HUES64 (cell line): ENCODE measurements at regions not wholly inside any gene's neighbourhood (a gene's known extent, or its start where the extent isn't known, plus 50 kb on each side); places are given as distances from the start of the nearest gene placed in this dataset.

ENCODE experiments used
- H3K27ac ChIP-seq: 2 replicates; pipeline ENCODE4 v1.7.0; 2013; ENCODE audit warnings: low read depth, low read length, inconsistent platforms
- H3K27me3 ChIP-seq: 2 replicates; pipeline ENCODE4 v1.6.1; 2013; ENCODE audit warnings: mild to moderate bottlenecking, low read length; ENCODE audit not compliant: insufficient read depth
- H3K36me3 ChIP-seq: 2 replicates; pipeline ENCODE4 v1.6.1; 2013; ENCODE audit warnings: mild to moderate bottlenecking, low read length; ENCODE audit not compliant: insufficient read depth
- H3K4me1 ChIP-seq: 2 replicates; pipeline ENCODE4 v1.6.1; 2013; ENCODE audit warnings: mild to moderate bottlenecking, low read length, moderate library complexity; ENCODE audit not compliant: insufficient read depth
- H3K4me3 ChIP-seq: 2 replicates; pipeline ENCODE4 v1.5.1; 2013; ENCODE audit warnings: mild to moderate bottlenecking, low read length, moderate library complexity
- H3K9ac ChIP-seq: 2 replicates; pipeline ENCODE4 v1.6.1; 2013; ENCODE audit warnings: mild to moderate bottlenecking, low read depth, low read length
- H3K9me3 ChIP-seq: 2 replicates; pipeline ENCODE4 v1.6.1; 2013; ENCODE audit warnings: low read depth, low read length; ENCODE audit not compliant: insufficient read depth
- WGBS: fragments of 150-250, 120-280 bp; methylation state at CpG from one replicate; pipeline ENCODE4 v1.1.7; 2013; ENCODE audit warnings: missing lambda C conversion rate; 5-methylcytosine and 5-hydroxymethylcytosine counted together

DNA sequence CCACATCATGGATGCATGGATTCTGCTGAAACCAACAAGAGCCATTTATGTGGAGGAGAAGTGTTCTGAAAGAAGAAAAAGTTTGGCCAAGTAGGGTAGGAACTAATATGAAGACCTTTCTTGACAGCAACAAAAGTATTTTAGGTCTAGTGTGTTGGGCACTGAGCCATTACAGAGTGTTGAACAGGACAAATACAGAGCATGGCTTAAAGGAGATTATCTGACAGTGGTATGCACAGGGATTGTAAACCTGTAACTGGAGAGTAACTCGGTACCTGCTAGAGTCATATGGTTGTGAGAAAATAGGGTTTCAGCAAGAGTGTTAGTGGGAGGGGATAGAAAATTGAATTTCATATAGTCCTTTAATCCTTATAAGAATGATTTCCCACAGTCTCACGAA is 513.2 kb upstream of the WWC1 start:
- 88% methylated on average over 1 of the region's 2 CpGs for WGBS
- Histone ChIP-seq H3K9me3 (no peaks in the 10 kb centered on the region), H3K27ac (no peak overlapping the region), H3K36me3 (no peaks in the 10 kb centered on the region), H3K9ac (no peak overlapping the region), H3K27me3 (no peaks in the 10 kb centered on the region), H3K4me3 (no peak overlapping the region), H3K4me1 (no peaks in the 10 kb centered on the region)

DNA sequence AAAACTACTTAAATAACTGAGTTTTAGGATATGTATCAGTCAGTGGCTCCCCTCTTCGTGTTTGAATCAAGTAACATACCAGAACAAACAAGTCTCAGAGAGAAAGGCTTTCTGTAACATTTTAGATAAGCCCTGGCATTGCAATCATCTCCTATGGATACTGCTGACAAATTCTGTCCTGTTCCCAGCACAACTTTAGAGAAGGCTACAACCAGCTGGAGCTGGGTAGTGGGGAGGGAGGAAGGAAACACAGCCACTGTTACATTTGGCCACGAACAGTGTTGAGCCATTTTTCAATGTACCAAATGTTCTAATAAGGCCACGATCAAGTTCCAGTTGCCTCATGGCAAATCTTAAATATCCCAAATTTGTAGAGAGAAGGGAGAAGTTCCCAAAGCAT is 511.8 kb upstream of the WWC1 start:
- no peaks in the 10 kb centered on the region for H3K9me3 ChIP-seq
- no peaks in the 10 kb centered on the region for H3K27me3 ChIP-seq
- no peak overlapping the region for H3K4me3 ChIP-seq
- peaks cover 2% of the 10 kb centered on the region; the same call in 1 of the 2 replicates for H3K4me1 ChIP-seq
- H3K27ac ChIP-seq: no peak overlapping the region
- WGBS: 98% methylated on average over 3 of the region's 3 CpGs
- no peaks in the 10 kb centered on the region for H3K36me3 ChIP-seq
- H3K9ac ChIP-seq: no peak overlapping the region

DNA sequence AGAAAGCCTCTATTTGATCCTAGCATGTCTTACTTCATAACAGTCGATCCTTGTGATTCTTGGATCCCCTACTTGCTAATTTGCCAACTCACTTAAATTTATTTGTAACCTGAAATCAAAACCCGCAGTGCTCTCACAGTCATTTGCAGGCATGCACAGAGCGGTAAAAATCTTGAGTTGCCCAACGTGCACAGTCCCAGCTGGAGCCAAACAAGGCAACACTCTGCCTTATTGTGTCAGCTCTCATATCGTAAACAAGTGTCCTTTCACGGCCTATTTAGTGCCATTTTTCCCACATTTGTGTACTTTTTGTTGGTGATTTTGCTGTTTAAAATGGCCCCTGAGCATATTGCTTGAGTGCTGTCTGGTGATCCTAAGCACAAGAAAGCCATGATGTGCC is 511.3 kb upstream of the WWC1 start:
- Histone ChIP-seq H3K27ac (no peak overlapping the region), H3K36me3 (no peaks in the 10 kb centered on the region), H3K4me3 (no peak overlapping the region), H3K4me1 (peaks cover 7% of the 10 kb centered on the region), H3K9ac (no peak overlapping the region), H3K9me3 (no peaks in the 10 kb centered on the region), H3K27me3 (no peaks in the 10 kb centered on the region)
- WGBS: 93% methylated on average over 6 of the region's 6 CpGs

DNA sequence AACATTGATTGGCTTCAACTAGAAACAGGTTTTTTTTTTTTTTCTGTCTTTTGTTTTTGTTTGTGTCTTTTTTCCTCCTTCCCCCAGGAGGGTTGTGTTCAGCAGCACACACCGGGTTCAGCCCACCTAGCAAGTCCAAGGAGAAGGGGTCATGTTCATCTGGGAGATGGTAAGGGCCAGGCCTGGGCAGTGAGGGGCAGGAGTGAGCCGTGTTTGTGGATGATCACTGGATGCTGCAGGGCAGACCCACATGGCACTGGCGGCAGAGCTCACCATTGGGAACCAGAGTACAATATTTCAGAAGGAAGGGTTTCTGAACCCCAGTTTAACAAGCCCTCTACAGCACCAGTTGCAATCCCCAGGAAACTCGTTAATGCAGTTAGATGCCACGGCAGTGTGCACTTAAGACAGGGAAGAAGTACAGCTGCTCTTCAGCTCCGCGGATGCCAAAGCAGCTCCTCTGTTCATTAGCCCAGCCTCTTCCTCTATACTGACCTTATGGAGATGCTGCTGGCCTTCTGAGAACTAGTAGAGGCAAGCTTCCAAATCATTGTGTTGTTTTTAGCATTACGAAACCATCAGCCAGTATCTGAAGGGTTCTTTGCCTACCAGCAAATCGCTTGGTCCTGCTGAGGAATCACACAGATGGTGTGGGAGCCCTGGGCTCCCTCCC is 508.2 kb upstream of the WWC1 start:
- Histone ChIP-seq H3K4me3 (no peak overlapping the region), H3K27me3 (no peaks in the 10 kb centered on the region), H3K36me3 (no peaks in the 10 kb centered on the region), H3K4me1 (peaks cover 10% of the 10 kb centered on the region), H3K9me3 (no peaks in the 10 kb centered on the region), H3K9ac (no peak overlapping the region), H3K27ac (no peak overlapping the region)
- WGBS: 93% methylated on average over 9 of the region's 9 CpGs

DNA sequence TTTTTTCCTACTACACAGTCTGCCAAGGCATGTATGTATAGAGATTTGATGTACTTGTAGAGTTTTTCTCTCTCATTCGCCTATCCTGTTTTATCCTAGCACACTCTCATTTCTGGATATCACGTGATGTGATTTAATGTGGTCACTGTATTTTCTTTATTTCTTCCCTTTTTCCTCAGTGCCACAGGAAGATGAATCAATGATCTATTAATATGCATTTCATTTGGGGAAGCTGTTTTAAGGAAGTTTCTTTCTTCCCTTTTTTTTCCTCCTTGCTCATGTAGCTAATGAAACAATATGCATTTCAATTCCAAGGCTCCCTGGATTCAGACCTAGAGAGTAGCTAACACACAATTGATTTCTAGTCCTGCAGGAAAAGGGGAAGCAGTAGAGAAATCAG is 506.3 kb upstream of the WWC1 start:
- Histone ChIP-seq H3K9ac (no peak overlapping the region), H3K4me3 (no peak overlapping the region), H3K4me1 (peaks cover 10% of the 10 kb centered on the region), H3K36me3 (no peaks in the 10 kb centered on the region), H3K27me3 (no peaks in the 10 kb centered on the region), H3K27ac (no peak overlapping the region), H3K9me3 (no peaks in the 10 kb centered on the region)
- no CpG with 5 or more reads among the region's 2 CpGs for WGBS

DNA sequence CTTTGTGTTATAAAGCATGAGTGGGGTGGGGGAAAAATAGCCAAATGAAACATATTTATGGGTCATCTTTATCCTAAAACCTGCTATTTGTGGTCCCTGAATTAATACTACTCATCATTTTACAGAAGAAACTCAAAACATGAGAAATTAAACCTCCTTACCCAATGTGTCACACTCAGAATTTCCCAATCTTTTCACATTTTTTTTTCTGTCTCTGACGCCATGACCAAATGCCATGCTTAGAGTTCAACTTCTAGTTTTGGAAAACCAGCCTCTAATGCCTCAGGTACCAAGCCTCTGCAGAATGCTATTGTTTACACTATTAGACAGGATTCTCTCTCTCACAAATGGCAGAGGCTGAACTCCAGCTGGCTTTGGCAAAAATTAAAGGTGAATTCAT is 505.5 kb upstream of the WWC1 start:
- no peaks in the 10 kb centered on the region for H3K9me3 ChIP-seq
- H3K4me1 ChIP-seq: peaks cover 10% of the 10 kb centered on the region
- no peak overlapping the region for H3K4me3 ChIP-seq
- H3K27ac ChIP-seq: no peak overlapping the region
- 92% methylated on average over 1 of the region's 1 CpG for WGBS
- H3K9ac ChIP-seq: no peak overlapping the region
- H3K27me3 ChIP-seq: no peaks in the 10 kb centered on the region
- H3K36me3 ChIP-seq: no peaks in the 10 kb centered on the region

DNA sequence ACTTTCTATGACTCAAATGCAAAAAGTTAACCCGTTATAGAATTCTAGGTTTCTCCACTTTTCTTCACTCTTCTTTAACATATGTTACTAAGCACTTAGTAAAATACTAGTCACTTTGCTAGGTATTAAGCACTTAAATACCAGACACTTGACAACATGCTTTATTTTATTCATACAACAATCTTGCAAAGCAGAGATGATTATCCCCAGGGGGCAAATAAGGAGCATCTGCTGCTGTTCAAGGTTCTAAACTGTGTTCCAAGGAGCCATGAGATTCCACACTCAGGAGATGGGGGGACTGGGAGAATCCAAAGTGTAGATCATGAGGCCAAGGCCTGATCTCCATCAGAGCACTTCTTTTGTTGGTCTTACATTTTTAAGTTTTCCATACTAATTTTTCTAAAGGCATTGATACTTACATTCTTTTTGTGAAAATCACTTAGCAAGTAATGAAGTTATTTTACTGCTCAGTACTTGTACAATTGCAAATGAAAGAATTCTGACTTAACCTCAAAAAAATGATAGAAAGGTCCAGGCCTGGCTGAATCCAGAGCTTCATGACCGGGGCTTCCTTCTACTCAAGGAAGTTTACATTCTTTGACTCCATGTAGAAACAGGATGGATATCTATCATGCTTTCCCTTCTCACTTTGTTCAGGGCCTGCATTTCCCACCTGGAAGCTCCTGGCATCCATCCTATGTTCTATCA is 504.4 kb upstream of the WWC1 start:
- peaks cover 14% of the 10 kb centered on the region for H3K4me1 ChIP-seq
- H3K9me3 ChIP-seq: no peaks in the 10 kb centered on the region
- no peak overlapping the region for H3K27ac ChIP-seq
- WGBS: 94% methylated on average over 2 of the region's 2 CpGs
- no peaks in the 10 kb centered on the region for H3K36me3 ChIP-seq
- no peaks in the 10 kb centered on the region for H3K27me3 ChIP-seq
- H3K4me3 ChIP-seq: no peak overlapping the region
- H3K9ac ChIP-seq: no peak overlapping the region

DNA sequence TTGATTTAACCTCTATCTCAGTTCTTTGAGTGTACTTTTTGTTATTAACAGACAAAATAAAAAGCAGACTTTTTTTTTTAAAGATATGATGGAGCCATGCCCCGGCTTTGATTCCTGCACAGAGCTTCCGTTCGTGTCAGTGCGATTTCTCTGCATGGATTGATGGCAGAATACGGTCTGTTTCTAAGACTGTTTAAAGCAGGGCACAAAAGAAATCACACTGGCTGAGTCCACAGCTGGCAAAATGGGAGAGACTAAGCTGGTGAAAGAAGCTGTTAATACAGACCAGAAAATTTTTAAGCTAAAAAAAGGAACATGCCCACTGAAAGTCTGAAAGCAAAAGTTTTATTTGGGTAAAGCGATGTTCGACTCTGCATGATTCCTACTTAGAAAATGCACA is 501.4 kb upstream of the WWC1 start:
- Histone ChIP-seq H3K36me3 (no peaks in the 10 kb centered on the region), H3K9ac (no peak overlapping the region), H3K27ac (no peak overlapping the region), H3K27me3 (no peaks in the 10 kb centered on the region), H3K4me3 (no peak overlapping the region), H3K9me3 (no peaks in the 10 kb centered on the region), H3K4me1 (peaks cover 21% of the 10 kb centered on the region)
- WGBS: 94% methylated on average over 7 of the region's 7 CpGs

DNA sequence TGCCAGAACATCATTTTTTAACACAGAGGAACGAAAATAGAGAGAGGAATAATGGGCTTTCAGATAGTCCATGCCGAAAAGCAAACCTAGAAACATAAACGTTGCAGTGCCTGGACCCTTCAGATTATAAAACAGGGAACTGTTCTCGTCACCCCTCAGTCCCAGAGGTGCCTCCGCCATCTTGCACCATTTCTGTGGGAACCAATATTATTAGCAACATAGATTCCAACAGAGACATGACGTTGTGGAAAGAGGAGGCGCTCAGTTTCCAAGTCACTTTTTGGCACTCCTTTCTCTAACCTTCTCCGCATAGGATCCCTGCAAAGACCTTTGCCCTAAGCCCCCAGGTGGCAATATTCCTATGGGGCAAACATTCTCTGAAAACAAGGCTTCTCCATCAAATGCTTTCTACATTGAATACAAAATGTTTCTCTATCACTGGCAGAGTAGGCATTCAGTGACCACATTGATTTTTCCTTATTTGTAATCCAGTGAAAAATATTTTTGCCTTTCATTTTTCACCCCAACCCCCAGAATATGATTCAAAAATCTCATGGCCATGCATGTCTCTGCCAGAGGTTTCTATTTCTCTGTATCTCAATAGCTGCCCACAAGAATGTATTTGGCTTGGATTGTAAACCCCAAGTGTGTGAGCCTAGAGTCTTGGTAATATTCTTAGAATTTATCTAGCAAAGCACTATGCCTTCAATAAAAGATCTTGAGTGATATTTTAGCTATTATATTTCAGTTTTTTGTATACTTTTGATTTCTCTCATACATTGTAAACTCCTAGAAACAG is 500.8 kb upstream of the WWC1 start:
- Histone ChIP-seq H3K36me3 (no peaks in the 10 kb centered on the region), H3K4me1 (peaks cover 17% of the 10 kb centered on the region), H3K9me3 (no peaks in the 10 kb centered on the region), H3K27ac (no peak overlapping the region), H3K27me3 (no peaks in the 10 kb centered on the region), H3K4me3 (no peak overlapping the region), H3K9ac (no peak overlapping the region)
- WGBS: 97% methylated on average over 8 of the region's 8 CpGs

DNA sequence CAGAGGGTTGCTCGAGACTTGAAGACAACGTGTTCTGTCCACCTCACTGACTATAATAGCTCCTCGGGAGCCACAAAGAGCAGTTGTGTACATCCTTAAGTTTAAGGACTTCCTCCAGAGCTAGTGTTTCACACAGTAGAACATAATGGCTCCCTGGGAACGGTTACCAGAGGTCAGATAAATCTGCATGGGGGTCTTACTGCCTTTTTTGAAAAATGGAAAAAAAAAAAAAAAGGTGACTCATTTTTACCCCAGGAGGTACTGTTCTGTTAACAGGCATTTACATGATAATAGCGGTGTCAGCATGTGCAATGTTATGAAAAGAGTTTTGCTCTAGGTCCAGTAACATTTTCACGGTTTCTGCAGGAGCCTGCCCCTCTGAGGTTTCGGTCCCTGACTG is 498.9 kb upstream of the WWC1 start:
- Histone ChIP-seq H3K36me3 (no peaks in the 10 kb centered on the region), H3K9me3 (no peaks in the 10 kb centered on the region), H3K9ac (no peak overlapping the region), H3K4me3 (no peak overlapping the region), H3K27me3 (no peaks in the 10 kb centered on the region), H3K4me1 (peaks cover 17% of the 10 kb centered on the region), H3K27ac (peak overlapping the region; percentile 19; the same call in 1 of the 2 replicates)
- 23% methylated on average over 7 of the region's 7 CpGs for WGBS

DNA sequence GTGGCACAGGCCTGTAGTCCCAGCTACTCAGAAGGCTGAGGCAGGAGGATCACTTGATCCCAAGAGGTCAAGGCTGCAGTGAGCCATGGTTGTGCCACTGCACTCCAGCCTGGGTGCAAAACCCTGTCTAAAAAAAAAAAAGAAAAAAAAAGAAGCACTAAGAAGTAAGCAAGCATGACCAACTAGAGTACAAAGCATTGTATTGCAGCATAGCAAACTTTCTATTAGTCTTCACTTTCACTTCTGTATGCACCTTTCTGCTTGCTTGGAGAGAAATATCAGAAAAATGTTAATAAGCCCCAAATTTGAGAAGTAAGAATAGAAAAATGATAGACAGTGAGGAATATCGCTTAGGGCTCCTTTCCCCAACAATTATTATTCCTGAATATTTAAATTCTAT is 497.7 kb upstream of the WWC1 start:
- peaks cover 22% of the 10 kb centered on the region for H3K4me1 ChIP-seq
- WGBS: no CpG with 5 or more reads among the region's 1 CpG
- no peaks in the 10 kb centered on the region for H3K27me3 ChIP-seq
- no peak overlapping the region for H3K9ac ChIP-seq
- no peaks in the 10 kb centered on the region for H3K9me3 ChIP-seq
- H3K36me3 ChIP-seq: no peaks in the 10 kb centered on the region
- no peak overlapping the region for H3K4me3 ChIP-seq
- H3K27ac ChIP-seq: no peak overlapping the region
